NCI-H2171 treated with DMSO at 0.1 percent for 48 hours (cell line): ENCODE measurements at regions not wholly inside any gene's neighbourhood (a gene's known extent, or its start where the extent isn't known, plus 50 kb on each side); places are given as distances from the start of the nearest gene placed in this dataset.
"Not testable (repeated sequence)": the region's sequence is repeated elsewhere in the genome, so short reads cannot be mapped to it uniquely, and the experiment has no call there.

Experiments
- DNase-seq: peaks from one replicate; lab custom pipeline; 2025; lab: John Stamatoyannopoulos, UW

- not testable (repeated sequence) for DNase-seq
Observed at GRCh38 chr3:127046690-127047089, 63.8 kb downstream of the PLXNA1 start.

GRCh38 chr3:127049393-127049792 is 66.5 kb downstream of the PLXNA1 start:
- DNase-seq = no peak

- DNase-seq = no peak
Observed at GRCh38 chr3:127050733-127051132, 67.8 kb downstream of the PLXNA1 start.

DNA sequence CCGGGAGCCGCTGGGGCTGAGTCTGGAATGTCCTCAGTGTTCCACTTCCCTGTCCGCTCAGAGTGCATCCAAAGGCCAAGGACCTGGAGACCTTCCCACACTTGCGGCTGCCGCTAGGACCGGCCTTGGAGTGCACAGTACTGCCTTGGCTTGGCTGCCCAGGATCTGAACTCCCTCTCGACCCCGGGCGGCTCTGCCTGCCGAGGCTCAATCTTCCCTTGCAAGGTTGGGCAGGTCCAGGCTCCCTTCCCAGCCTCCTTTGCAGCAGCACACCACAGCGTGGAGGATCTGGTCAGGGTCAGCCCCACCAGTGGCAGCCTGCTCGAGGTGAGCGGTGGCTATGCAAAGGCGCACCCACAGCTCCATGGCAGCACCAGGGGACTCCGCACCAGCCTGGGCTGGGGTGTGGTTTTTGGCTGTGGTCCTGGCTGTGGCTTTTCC is 69.2 kb downstream of the PLXNA1 start:
- DNase-seq = no peak

DNA sequence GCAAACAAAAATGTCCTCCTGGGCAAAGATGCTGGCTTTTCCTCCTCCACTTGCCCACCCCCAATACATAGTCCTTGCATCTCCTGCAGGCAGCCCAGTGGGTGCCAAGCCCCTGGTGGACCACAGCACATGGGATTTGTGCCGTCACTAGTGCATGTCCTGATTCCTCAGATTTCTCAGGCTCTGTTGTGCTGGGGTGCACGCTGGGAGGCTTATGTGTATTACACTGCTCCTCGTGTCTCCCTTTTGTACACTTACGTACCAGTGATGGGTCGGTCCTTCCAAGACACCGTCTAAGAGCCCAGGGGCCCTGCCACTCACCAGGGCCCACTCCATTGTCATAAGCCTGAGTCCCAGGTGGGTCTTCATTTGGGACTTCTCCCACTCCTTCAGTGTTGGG is 70.1 kb downstream of the PLXNA1 start:
- DNase-seq = no peak

GRCh38 chr3:127053450-127053849 is 70.5 kb downstream of the PLXNA1 start:
- DNase-seq = no peak

DNA sequence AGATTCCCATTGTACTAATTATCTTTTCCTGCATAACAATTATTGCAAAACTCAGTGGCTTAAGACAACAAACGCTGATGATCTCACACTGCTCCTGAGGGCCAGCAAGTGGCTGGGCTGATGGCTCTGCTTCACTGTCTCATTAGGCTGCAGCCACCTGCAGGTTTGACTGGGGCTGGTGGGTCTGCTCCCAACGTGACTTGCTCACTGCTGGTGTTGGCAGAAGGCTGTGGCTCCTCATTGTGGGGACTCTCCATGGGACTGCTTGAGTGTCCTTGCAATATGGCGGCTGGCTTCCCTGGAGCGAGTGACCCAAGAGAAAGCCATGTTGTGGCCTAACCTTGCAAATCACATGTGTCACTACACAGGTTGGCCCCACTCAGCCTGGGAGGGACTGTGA is 71.1 kb downstream of the PLXNA1 start:
- no peak for DNase-seq

GRCh38 chr3:127056281-127056680 is 73.4 kb downstream of the PLXNA1 start:
- DNase-seq = no peak

- no peak for DNase-seq
Observed at GRCh38 chr3:127056976-127057375, 74.1 kb downstream of the PLXNA1 start.

DNA sequence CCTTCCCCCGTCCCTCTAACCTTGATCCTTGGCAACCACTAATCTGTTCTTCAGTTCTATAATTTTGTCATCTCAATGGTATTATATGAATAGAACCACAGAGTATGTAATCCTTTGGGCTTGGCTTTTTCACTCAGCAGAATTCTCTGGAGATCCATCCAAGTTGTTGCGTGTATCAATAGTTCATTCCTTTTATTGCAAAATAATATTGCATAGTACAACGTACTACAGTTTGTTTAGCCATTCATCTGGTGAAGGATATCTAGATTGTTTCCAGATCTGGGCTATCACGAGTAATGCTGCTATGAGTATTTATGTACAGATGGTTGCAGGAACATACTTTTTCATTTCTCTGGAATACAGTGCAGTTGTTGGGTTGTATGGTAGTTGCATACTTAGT is 76.2 kb downstream of the PLXNA1 start:
- DNase-seq = no peak

- no peak for DNase-seq
Observed at GRCh38 chr3:127061641-127062040, 78.7 kb downstream of the PLXNA1 start.

DNA sequence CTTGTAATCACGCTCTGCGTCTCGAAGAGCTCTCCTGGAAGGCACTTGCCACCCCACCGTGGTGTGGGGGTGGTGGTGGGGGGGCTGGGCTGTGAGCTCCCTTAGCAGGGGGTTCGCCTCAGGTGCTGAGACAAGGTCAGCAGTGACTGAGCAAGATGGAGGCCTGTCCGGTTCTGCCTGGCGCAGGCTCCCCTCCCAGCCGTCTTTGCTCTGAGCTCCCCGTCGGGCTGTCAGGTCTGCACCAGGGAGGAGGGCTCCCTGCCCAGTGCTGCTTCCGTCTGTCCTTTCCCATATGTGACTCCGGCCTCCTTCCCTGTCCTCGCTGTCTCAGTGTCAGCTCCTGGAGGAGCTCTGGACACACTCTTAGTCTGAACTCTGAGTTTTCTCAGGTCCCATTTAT is 80.0 kb downstream of the PLXNA1 start:
- DNase-seq = no peak

DNA sequence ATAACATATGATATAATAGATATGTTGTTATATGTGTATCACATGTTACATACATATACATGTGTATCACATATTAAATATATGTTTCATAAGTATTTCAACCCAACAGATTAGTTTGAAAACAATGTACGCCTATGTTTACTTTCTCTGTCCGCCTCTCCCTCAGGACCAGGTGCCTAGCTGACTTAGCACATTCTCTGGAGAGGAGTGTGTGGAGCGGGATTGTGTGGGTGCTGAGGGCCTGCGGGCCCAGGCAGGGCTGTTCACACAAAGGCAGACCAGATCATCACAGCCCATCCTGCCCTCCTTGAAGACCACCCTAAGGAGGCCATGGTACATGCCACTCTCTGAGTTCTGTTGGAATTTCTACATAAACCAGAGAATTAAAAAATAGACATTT is 81.0 kb downstream of the PLXNA1 start:
- DNase-seq = no peak

GRCh38 chr3:127064391-127065137 is 81.6 kb downstream of the PLXNA1 start:
- DNase-seq = no peak

DNA sequence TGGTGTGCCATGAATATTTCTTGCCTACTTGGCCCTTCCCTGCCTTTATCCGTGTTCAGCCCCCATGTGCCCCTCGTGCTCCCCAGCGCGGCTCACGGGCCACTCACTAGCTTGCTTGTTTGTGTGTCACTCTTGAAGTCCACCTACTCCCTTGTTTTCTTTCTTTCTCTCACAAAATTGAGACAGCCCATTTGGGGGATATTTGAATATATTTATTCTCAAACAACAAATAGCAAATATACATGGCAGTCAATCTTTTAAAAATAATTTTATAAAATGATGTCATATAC is 82.2 kb downstream of the PLXNA1 start:
- no peak for DNase-seq

GRCh38 chr3:127065561-127066290 is 82.8 kb downstream of the PLXNA1 start:
- DNase-seq = no peak

GRCh38 chr3:127066635-127067034 is 83.7 kb downstream of the PLXNA1 start:
- no peak for DNase-seq

DNA sequence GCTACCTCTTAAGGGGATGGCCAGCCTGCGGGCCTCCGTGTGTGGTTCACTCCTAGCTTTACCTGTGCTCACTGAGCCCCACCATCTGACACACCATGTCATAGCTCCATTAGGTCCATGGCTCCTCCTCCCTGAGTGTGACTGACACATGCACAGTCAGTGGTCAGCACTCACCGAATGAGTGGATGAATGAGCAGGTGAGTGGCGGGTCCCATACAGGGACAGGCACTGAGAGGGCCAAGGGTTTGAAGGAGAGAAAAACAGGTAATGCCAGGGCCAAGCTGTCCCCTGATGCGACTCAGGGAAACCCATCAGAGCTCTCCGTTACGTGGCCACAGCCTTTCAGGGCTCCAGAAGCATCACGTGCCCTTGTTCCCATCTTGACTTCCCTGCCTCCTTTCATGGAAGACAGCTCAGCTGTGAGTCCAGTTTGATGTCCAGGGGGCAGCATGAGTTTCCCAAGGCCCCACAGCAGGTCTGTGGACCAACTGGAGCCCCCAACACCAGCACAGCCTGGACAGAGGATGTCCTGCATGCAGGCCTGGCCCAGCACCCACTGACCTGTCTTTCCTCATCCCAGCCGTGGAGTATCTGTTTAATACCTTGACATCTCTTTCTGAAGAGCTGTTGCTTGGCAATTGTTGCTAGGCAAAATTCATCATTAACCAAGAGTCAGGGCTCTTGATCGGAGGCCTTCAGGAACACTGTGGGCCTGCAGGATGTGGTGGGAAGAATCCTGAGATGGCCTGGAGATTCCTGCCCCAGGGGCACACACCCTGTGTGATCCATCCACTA is 84.4 kb downstream of the PLXNA1 start:
- DNase-seq = no peak

- DNase-seq = no peak
Observed at GRCh38 chr3:127068111-127068810, 85.3 kb downstream of the PLXNA1 start.

- DNase-seq = no peak
Observed at GRCh38 chr3:127068871-127069270, 86.0 kb downstream of the PLXNA1 start.

- no peak for DNase-seq
Observed at GRCh38 chr3:127069814-127070440, 87.0 kb downstream of the PLXNA1 start.

GRCh38 chr3:127070776-127071175 is 87.9 kb downstream of the PLXNA1 start:
- no peak for DNase-seq
